Aorta (tissue), 5 donors: ENCODE measurements at regions not wholly inside any gene's neighbourhood (a gene's known extent, or its start where the extent isn't known, plus 50 kb on each side); places are given as distances from the start of the nearest gene placed in this dataset.

Experiments used
- ATAC-seq: fragments of 200-7000 bp; cut with Tn5 transposase; one replicate; pipeline ENCODE4 v1.9.1; 2022; ENCODE audit warnings: moderate library complexity; ENCODE audit not compliant: low FRiP score
- DNase-seq, 2 donors: peaks; one replicate each; pipeline ENCODE4 v3.0.0-alpha.2; 2020
- H3K27ac ChIP-seq, 2 donors: one replicate each; pipeline ENCODE4 v1.5.1; 2013; ENCODE audit warnings: low read length in 2 of 2, mild to moderate bottlenecking in 2 of 2, moderate library complexity in 2 of 2, control low read depth in 1 of 2, inconsistent platforms in 1 of 2, low read depth in 1 of 2
- H3K27me3 ChIP-seq, 2 donors: one replicate each; pipeline ENCODE4 v1.6.1; 2013; ENCODE audit warnings: control low read depth in 1 of 2, low read length in 1 of 2, mild to moderate bottlenecking in 1 of 2, moderate library complexity in 1 of 2; ENCODE audit not compliant: insufficient read depth in 2 of 2, control insufficient read depth in 1 of 2
- H3K36me3 ChIP-seq, 2 donors: one replicate each; pipeline ENCODE4 v1.6.1; 2013; ENCODE audit warnings: control low read depth in 1 of 2, low read length in 1 of 2, mild to moderate bottlenecking in 1 of 2; ENCODE audit not compliant: insufficient read depth in 2 of 2, control insufficient read depth in 1 of 2
- H3K4me1 ChIP-seq, 2 donors: one replicate each; pipeline ENCODE4 v1.6.1; 2013; ENCODE audit warnings: low read length in 2 of 2, control low read depth in 1 of 2, mild to moderate bottlenecking in 1 of 2, moderate library complexity in 1 of 2; ENCODE audit not compliant: insufficient read depth in 2 of 2, control insufficient read depth in 1 of 2
- H3K4me3 ChIP-seq, 2 donors: one replicate each; pipeline ENCODE4 v1.5.1; 2013; ENCODE audit warnings: low read length in 2 of 2, control low read depth in 1 of 2, mild to moderate bottlenecking in 1 of 2
- H3K9me3 ChIP-seq: one replicate; pipeline ENCODE4 v1.6.1; 2013; ENCODE audit warnings: mild to moderate bottlenecking, low read length; ENCODE audit not compliant: control insufficient read depth
- WGBS, 2 donors: extraction: QIAGEN DNeasy Blood & Tissue Kit; methylation state at CpG; one replicate each; pipeline ENCODE4 v1.1.7; 2013; 5-methylcytosine and 5-hydroxymethylcytosine counted together
- intact Hi-C, 2 donors: fragments of 100-400 bp; cut with DNase I; formaldehyde crosslinking; loops; one replicate each; pipeline versions ENCODE4 v1.14.2 to v1.15.0; 2022
- donor health status: healthy with polysubstance abuse.
- donor health status: Bipolar disorder and iron deficiency.
- donor health status: DM: no; HTN: no; CAD: no.
- donor health status: DM: no; HTN: no; CAD: no.
- donor health status: DM: yes; HTN: yes; CAD: no.

DNA sequence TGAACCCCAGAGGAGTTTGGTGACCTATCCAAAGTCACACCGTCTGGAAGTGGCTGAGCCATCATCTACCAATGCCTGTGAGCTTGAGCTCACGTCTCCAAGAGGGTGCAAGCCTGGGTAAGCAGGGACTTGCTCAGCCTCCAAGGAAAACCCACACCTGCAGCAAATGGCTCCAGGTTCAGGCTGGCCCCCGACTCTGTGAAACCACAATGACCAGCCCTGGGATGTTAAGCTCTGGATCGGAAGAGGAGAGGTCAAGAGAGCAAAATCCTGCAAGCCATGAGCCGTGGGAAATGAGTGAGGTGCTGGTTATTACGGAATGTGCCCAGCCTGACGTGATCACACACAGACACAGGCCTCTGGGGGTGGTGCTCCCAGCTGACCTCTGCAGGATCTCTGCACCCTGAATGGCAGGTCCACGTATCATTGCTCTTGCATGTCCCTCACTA, 94.1 kb upstream of the OTOS start:
- Histone ChIP-seq H3K27ac (peak overlapping the region in 1 of 2 donors; percentile 49), H3K27me3 (no peaks in the 10 kb centered on the region), H3K36me3 (no peaks in the 10 kb centered on the region), H3K4me3 (no peak overlapping the region), H3K4me1 (no peaks in the 10 kb centered on the region), H3K9me3 (no peaks in the 10 kb centered on the region)
- peak; percentile 36 to 53 for DNase-seq
- ATAC-seq, result no peak
- 75 to 77% methylated on average over 8 of the region's 8 CpGs for WGBS, 2 donors
- intact Hi-C loops, result loop anchor here (5.0 kb wide), 1 partner anchor 138 kb away; no protein-coding TSS in a partner anchor

DNA sequence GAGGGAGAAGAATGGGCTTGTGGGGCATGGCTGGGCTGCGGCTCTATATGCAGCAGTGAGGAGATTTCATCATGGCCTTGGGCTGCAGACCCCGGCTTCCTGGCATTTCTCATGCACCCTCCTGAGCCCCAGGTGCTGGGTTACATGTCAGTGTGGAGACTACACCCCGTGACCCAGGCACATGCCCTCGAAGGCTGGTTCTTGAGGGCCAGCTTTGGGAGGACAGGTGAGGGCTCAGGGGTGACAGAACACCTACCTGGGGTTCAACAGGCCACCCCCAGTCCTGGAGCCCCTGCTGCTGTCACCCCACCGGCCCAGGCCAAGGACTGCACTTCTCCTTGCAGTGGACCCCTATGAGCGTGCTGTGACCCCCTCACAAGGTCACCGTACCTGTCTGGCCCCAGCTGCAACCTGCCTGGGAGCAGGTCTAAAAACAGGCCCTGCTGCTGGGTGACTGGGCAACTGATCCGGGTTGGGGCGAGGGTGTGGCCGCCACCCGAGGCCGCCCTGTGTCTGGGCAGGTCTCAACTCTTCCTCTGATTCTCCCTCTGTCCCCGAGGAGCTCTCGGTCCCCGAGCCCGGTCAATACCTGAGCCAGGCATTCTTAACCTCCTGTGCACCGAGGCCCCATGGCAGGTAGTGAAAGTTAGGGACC, 94.8 kb upstream of the OTOS start:
- intact Hi-C loops, result no loop called here
- Histone ChIP-seq H3K4me1 (no peaks in the 10 kb centered on the region), H3K4me3 (no peak overlapping the region), H3K9me3 (no peaks in the 10 kb centered on the region), H3K27ac (no peak overlapping the region), H3K36me3 (no peaks in the 10 kb centered on the region), H3K27me3 (no peaks in the 10 kb centered on the region)
- DNase-seq (peak; percentile 39 to 59), ATAC-seq (no peak)
- WGBS, 2 donors, result 92 to 95% methylated on average over 17 of the region's 17 CpGs

DNA sequence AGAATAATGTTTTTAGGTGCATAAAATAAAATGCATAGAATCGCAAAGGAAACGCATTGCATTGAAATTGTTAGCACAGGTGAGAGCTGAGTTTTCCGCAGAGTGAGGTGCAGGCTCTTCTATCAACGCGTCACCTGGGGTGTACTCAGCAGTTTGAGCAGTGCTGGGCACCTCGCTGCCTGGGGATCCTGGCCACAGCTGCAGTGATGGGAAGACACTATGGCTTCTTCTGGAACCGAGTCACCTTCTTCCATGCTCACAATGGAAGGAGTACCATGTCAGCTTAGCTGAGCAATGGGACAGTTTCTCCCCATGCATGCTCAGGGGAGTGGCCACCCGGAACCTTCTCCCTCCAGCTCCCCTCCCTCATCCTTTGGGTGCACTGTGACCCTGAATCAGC, 95.4 kb upstream of the OTOS start:
- DNase-seq, result no peak
- no peak for ATAC-seq
- H3K4me1 ChIP-seq, result no peaks in the 10 kb centered on the region

DNA sequence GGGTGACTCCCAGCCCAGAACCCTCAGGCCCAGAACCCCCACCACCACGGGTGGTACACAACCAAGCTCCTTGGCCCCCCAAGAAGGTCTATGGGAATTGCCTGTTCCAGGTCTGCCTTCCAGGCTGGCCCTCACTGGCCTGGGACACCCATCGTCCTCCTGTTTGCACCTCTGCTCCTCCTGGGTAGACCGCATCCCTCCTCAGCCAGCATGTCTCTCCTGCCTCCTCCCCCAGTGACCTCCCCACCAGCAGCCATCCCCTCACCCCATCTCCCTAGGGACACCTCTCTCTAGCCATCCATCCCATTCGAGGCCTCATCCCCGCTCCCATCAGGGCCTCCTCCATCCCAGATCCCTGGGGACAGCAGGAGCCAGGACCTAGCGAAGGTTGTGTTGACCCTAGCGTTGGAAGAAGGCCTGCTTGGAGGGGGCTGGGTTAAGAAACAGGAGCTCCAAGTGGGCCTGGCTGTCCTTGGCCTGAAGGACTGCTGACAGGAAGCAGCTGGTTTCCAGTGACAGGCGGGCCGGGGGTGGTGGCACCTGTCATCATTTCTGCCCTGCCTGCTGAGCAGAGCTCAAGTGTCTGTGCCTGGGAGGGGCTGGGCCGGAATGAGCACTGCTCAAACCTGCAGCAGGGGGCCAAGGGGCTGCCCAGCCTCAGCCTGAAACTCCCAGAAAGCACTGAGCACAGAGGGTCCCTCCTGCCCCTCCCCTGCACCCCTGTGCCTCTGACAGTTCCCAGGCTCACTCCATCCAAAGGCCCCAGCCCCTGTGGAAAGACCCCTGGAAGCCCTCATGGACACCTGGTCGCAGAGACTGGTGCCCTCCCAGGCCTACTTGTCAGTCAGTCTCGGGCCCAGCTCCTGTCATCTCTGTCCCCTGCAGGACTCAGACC, 96.0 kb upstream of the OTOS start:
- 70 to 72% methylated on average over 12 of the region's 12 CpGs for WGBS, 2 donors
- ATAC-seq, result no peak

More for the DNA sequence above, 95.4 kb upstream of the OTOS start:
- Histone ChIP-seq H3K27me3 (no peaks in the 10 kb centered on the region), H3K36me3 (no peaks in the 10 kb centered on the region), H3K4me3 (no peak overlapping the region), H3K27ac (no peak overlapping the region), H3K9me3 (no peaks in the 10 kb centered on the region)
- intact Hi-C loops, result no loop called here
- 97% methylated on average over 8 of the region's 8 CpGs for WGBS, 2 donors

DNA sequence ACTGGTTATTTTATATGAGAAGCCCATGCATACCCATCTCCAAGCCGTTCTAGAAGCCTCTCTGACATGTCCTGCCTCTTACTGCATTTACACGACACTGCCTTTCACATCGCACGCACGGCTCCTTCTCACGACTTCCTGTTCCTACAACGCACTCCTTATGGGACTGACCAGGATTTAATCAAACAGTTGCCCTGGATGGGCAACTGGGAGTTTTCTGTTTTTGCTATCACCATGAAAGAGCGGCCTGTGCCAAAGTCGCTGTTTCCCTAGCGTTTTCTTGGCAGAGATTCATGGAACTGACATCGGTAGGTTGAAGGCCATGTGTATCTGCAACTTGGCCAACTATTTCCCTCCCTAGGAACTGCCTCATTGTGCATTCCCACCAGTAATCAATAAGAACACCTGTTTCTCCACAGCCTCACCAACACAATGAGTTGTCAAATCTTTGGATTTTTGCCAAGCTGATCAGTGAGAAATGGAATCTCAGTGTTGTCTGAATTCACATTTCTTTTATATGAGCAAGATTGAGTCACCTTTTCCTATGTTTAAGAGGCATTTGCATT, 97.2 kb upstream of the OTOS start:
- ATAC-seq (no peak), DNase-seq (peak; percentile 44 to 72)

More for the DNA sequence above, 96.0 kb upstream of the OTOS start:
- Histone ChIP-seq H3K27me3 (no peaks in the 10 kb centered on the region), H3K4me3 (no peak overlapping the region), H3K9me3 (no peaks in the 10 kb centered on the region), H3K27ac (peak overlapping the region in 1 of 2 donors; percentile 23), H3K4me1 (no peaks in the 10 kb centered on the region), H3K36me3 (no peaks in the 10 kb centered on the region)
- DNase-seq, result peak; percentile 47 to 72
- intact Hi-C loops, result no loop called here

DNA sequence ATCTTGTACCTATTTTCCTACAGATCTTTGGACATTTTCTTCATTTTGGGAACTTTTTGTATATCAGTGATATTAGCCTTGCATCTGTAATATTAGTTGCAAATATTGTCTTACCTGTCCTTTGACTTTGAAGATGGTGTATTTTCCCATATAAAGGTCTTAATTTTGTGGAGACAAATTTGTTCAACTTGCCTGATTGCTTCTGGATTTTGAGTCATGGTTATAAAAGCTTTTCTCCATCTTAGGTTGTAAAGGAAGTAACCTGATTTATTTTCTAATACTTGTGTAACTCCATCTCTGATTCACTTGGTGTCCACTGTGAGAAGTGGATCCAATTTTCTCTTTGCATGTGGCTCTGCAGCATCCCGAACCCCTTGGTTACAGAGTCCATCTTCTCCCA, 97.7 kb upstream of the OTOS start:
- ATAC-seq (no peak), DNase-seq (no peak)
- Histone ChIP-seq H3K27me3 (no peaks in the 10 kb centered on the region), H3K36me3 (no peaks in the 10 kb centered on the region), H3K4me1 (no peaks in the 10 kb centered on the region), H3K27ac (no peak overlapping the region), H3K4me3 (no peak overlapping the region), H3K9me3 (no peaks in the 10 kb centered on the region)
- intact Hi-C loops, result no loop called here
- WGBS, 2 donors, result 85 to 90% methylated on average over 1 of the region's 1 CpG

More for the DNA sequence above, 97.2 kb upstream of the OTOS start:
- Histone ChIP-seq H3K27ac (peak overlapping the region; percentile 20 to 42), H3K27me3 (no peaks in the 10 kb centered on the region), H3K4me1 (no peaks in the 10 kb centered on the region), H3K9me3 (no peaks in the 10 kb centered on the region), H3K36me3 (no peaks in the 10 kb centered on the region), H3K4me3 (no peak overlapping the region)
- intact Hi-C loops, result no loop called here
- WGBS, 2 donors, result 3 to 5% methylated on average over 11 of the region's 11 CpGs

DNA sequence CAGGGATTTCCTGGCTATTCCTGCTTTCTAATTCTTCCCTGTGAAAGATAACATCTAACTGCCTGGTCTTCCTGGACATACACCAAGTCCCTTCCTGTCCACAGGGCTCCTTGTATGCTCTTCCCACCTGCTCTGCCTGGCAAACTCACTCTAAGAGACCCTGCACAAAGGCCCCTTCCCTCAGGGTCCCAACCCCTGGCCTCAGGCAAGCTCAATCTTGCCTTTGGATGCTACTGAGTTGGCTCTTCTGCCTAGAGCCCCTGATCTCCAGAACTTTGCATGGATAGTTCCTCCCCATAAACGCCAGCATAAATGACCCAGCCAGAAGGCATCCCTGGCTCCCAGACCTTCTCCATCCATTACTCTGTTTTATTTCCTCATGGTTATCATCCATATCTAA, 98.3 kb upstream of the OTOS start:
- Histone ChIP-seq H3K4me3 (no peak overlapping the region), H3K27ac (no peak overlapping the region), H3K4me1 (no peaks in the 10 kb centered on the region), H3K36me3 (no peaks in the 10 kb centered on the region), H3K9me3 (no peaks in the 10 kb centered on the region), H3K27me3 (no peaks in the 10 kb centered on the region)
- peak in 1 of 2 donors; percentile 9 for DNase-seq
- 81 to 88% methylated on average over 1 of the region's 1 CpG for WGBS, 2 donors
- no peak for ATAC-seq
- intact Hi-C loops, result no loop called here

DNA sequence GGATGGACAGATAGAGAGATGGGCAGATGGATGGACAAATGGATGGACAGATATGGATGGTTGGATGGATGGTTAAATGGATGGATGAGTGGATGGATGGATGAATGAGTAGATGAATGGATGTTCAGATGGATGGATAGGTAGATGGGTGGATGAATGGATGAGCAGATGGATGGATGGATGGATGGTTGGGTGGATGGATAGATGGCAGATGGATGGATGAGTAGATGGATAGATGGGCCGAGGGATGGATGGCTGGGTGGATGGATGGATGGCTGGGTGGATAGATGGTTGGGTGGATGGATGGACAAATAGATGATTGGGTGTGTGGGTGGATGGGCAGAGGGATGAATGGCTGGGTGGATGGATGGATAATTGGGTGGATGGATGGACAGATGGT, 98.9 kb upstream of the OTOS start:
- ATAC-seq (no peak), DNase-seq (peak in 1 of 2 donors; percentile 17)
- no peak overlapping the region for H3K4me3 ChIP-seq
- no peaks in the 10 kb centered on the region for H3K36me3 ChIP-seq
- no peaks in the 10 kb centered on the region for H3K4me1 ChIP-seq
- intact Hi-C loops, result no loop called here
- H3K9me3 ChIP-seq, result no peaks in the 10 kb centered on the region
- 94 to 100% methylated on average over 1 of the region's 1 CpG for WGBS, 2 donors
- H3K27me3 ChIP-seq, result no peaks in the 10 kb centered on the region
- no peak overlapping the region for H3K27ac ChIP-seq
